ENCODE measurements at regions not wholly inside any gene's neighbourhood (a gene's known extent, or its start where the extent isn't known, plus 50 kb on each side); places are given as distances from the start of the nearest gene placed in this dataset.
"Not testable (repeated sequence)": the region's sequence is repeated elsewhere in the genome, so short reads cannot be mapped to it uniquely, and the experiment has no call there.

- no peak for DNase-seq
These were observed 100.2 kb downstream of the FBXO8 start for GRCh38 chr4:174183259-174183658.

- no peak for DNase-seq
These were observed 101.6 kb downstream of the FBXO8 start for GRCh38 chr4:174181827-174182226.

DNA sequence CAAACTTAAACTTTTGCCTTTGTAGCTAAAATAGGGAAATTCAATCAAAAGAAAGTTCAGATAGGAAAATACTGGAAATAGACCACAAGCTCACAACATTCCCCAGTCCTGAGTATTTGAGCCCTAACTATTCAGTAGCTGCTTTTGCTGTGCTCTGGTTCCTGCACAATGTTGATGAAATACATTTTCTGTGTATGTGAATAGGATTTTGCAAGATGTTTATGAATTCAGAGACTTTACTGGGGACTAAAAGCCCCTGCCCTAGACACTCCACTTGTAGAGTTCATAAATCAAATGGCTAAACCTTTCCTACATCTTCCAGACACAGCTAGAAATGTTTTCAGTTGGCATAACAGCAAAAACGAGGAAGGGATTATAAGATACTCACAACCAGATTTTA, 105.9 kb downstream of the FBXO8 start:
- DNase-seq, result no peak

DNA sequence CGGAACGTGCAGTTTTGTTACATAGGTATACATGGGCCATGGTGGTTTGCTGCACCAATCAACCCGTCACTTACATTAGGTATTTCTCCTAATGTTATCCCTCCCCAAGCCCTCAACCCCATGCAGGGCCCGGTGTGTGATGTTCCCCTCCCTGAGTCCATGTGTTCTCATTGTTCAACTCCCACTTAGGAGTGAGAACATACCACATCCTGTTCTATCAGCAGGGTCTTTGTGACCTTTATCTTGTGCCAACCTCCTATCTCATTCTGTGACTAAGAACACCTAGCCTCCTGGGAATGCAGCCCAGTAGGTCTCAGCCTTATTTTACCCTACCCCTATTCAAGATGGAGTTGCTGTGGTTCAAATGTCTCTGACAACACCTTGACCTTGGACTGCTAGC, 107.6 kb downstream of the FBXO8 start:
- not testable (repeated sequence) for DNase-seq

- DNase-seq, result no peak
These were observed 110.1 kb downstream of the FBXO8 start for GRCh38 chr4:174173360-174173759.

DNA sequence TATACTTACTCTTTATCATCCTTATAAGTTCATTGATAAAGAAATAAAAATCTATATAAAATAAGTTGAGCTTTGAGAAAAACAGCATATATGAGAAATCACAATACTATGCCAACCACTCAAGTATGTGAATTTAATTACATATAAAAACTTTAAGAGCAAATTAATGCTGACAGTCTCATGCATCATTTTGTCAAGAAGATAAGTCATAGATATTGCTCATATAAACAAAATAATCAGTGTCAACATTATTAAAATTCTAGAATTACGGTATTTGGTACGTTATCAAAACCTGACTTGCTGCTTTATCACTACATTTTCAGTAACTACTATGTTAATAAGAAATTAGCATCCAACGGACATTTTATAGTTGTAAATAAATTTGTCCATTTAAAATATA, 111.2 kb downstream of the FBXO8 start:
- DNase-seq, result no peak

DNA sequence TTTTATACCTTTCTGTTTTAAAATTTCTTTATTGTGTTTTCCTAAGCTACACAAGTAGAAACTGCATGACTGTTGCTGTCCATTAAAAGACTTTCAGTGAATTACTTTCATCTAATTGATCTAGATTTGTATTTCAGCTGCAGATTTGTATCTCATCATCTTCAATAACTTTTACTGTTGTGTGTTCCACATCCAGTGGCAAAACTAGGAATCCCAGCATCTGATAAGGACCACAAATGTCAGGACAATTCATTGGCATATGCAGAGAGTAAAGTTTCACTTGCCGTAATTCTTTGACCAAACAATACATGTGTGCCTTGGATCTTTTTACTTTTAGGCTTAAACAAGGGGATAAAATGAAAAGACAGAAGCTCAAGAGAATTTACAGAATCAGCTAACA, 112.6 kb downstream of the FBXO8 start:
- no peak for DNase-seq

GRCh38 chr4:174170091-174170490, 113.4 kb downstream of the FBXO8 start:
- DNase-seq, result no peak

GRCh38 chr4:174157106-174157607, 126.3 kb downstream of the FBXO8 start:
- no peak for DNase-seq

DNA sequence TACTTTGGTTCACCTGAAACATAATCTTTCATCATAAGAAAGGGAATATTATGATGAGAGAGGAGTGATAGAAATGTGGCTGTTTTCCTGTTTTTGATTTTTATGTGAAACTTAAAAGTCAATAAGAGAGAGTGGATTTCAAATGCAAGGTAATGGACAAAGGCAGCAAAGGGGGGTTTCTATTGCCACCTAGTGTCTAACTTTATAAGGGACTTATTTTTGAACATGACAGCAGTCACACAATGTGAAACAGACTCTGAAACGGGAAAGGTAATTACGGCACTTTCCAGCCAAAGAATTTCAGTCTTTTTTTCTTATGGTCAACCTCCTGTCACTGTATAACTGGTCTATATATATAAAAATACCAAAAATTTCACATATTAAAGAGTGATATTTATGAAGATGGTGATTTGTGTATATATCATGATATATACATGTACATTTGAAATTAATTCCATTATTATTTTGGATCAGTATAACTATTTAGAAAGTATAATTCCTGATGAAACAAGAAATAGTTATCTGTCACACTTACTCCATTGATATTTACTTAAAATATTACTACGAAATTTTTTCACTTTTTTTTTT, 127.1 kb downstream of the FBXO8 start:
- DNase-seq, result peak in 1 of 2 donors; percentile 45

- no peak for DNase-seq
These were observed 129.1 kb downstream of the FBXO8 start for GRCh38 chr4:174154215-174154854.

DNA sequence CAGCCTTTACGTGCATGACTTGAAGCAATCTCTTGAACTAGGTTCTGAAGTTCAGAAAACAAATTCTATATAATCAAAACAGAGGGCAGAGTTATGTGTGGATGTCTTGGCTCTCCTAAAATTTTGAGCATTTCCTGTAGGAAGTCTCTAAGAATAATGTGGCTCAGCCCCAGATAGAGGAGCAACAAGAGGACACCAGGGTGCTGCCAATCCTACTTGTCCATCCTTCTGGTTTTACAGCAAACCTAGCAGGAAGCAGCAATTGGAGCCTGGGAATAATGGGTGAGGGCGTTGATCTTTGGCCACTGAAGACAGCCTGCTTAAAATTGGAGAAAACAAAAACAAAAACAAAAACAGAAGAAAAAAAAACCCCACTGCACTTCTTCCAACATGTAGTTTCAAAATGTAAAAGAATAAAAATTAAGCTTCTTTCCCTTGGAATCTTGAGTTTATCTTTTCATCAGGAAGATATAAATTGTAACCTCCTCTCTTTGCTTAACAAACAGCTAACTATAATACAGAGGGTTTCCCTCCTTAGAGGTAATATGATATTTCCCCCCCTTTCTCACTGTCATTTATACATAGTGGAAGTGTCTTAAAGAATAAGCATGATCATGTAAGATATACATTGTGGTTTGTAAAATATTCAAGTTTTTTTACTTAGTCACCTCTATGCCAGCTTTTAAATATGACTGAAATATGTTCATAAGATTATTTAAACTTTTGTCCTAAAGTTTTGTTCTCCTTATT, 130.6 kb downstream of the FBXO8 start:
- no peak for DNase-seq

GRCh38 chr4:174147863-174148262, 135.6 kb downstream of the FBXO8 start:
- DNase-seq, result no peak

DNA sequence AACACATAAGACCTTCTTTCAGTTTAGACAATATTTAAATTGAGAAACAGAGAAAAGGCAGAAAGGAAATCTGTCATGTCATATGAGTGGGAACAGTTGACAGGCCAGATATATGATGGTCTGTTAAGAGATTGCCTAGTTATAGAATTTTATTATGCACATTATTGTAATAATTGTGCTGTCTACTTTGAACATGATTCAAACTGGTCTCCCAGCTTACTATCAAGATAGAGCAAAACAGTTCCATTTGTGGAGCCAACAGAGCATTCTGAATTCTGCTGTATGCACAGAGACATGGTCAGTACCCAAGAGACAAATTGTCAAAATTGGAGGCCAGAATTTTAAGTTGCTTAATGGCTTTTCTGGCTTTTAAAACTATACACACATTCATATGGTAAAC, 139.4 kb downstream of the FBXO8 start:
- DNase-seq, result no peak

GRCh38 chr4:174141876-174142275, 141.6 kb downstream of the FBXO8 start:
- DNase-seq, result no peak

- DNase-seq, result no peak
These were observed 144.9 kb downstream of the FBXO8 start for GRCh38 chr4:174138616-174139015.

GRCh38 chr4:174137698-174138097, 145.8 kb downstream of the FBXO8 start:
- DNase-seq, result no peak

DNA sequence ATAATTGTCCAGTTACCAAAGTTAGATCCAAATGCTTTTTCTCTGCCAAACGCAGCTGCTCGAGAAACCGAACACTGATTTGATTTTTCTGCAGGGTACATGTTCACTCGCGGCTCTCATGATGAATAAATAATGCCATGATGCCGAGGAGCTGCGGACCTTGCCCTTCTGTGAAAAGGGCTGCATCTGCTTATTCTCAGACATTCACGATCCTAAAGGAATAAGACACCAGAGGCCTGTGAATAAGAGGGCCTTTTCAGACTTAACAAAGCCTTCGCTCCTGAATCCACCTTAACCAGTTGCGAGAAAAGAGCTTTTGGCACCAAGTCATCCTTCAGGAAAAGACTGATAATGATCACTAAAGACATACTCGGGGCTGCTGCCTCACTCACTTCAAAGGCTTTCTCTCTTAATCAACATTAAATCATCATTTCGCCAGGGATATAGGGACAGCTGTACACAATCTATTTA, 147.5 kb downstream of the FBXO8 start:
- DNase-seq, result peak; percentile 47 to 56

GRCh38 chr4:174135530-174135929, 147.9 kb downstream of the FBXO8 start:
- DNase-seq, result no peak

DNA sequence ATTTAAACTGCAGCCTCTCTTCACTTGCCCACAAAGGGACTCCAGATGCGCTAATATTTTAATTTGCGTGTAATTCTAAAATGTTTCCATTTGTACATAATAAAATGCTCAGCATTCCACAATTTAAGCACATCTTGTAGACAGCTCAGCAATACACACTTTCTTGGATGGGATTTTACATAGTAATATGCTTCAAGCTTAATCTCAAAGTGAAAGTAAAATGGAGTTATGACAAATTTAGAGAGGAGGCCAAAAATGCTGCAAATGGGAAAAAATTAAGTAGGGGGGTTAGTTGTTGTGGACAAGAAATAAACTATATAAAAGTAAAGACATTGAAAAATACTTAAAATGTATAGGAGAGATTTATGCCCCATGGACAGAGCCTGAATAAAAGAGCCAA, 149.1 kb downstream of the FBXO8 start:
- DNase-seq, result no peak

- DNase-seq, result peak; percentile 60 to 61
These were observed 149.9 kb downstream of the FBXO8 start for GRCh38 chr4:174133551-174133950.

DNA sequence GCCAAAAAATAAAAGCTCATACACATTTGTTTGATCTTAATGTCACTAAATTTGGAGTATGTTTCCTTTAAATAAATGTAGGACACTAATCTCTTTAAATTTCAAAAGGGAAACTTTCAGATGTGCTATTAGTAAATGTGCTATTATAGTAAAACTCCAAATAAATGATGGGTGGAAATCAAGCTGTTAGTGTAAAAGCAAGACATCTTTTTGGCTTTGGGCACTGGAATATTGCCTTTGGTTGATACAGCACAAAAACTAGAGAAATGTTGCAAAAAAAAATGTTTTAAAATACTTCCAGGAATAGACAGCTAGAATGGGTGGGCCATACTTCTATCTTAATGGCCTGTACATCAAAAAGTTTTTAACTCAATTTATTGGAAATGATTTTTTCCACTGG, 151.6 kb downstream of the FBXO8 start:
- peak; percentile 74 to 76 for DNase-seq

GRCh38 chr4:174122705-174123104, 160.8 kb downstream of the FBXO8 start:
- DNase-seq, result no peak
